ENCODE measurements at regions not wholly inside any gene's neighbourhood (a gene's known extent, or its start where the extent isn't known, plus 50 kb on each side); places are given as distances from the start of the nearest gene placed in this dataset.

DNA sequence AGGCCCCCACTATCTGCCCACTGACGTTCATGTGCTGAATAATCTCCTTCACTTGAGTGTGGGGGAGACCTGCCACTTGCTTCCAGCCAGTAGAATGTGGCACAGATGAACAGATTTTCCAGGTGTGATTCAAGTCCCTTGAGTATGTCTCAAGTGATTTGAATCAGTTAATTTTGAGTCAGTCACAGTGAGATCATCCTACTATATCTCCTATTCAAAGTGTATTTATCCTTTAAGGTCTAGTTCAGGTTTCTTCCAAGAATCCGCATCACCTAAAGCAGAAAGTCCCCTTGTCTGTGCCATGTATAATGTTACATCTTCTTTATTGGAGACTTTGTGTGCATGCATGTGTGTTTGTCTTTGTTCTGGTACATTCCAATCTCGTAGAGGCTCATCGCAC lies 208.3 kb upstream of the DAB2 start (continued):
- TF ChIP-seq, protein P1, sequence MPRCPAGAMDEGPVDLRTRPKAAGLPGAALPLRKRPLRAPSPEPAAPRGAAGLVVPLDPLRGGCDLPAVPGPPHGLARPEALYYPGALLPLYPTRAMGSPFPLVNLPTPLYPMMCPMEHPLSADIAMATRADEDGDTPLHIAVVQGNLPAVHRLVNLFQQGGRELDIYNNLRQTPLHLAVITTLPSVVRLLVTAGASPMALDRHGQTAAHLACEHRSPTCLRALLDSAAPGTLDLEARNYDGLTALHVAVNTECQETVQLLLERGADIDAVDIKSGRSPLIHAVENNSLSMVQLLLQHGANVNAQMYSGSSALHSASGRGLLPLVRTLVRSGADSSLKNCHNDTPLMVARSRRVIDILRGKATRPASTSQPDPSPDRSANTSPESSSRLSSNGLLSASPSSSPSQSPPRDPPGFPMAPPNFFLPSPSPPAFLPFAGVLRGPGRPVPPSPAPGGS (IDR thresholded peaks at IDR 0.05): no peak
- TF ChIP-seq, protein P2, sequence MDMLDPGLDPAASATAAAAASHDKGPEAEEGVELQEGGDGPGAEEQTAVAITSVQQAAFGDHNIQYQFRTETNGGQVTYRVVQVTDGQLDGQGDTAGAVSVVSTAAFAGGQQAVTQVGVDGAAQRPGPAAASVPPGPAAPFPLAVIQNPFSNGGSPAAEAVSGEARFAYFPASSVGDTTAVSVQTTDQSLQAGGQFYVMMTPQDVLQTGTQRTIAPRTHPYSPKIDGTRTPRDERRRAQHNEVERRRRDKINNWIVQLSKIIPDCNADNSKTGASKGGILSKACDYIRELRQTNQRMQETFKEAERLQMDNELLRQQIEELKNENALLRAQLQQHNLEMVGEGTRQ (IDR thresholded peaks at IDR 0.05): no peak
- no peak for TF ChIP-seq FOSL2 (IDR thresholded peaks at IDR 0.05)
- no peak for TF ChIP-seq FOSL2 (CRISPR knock-in tag; IDR thresholded peaks at IDR 0.05)

DNA sequence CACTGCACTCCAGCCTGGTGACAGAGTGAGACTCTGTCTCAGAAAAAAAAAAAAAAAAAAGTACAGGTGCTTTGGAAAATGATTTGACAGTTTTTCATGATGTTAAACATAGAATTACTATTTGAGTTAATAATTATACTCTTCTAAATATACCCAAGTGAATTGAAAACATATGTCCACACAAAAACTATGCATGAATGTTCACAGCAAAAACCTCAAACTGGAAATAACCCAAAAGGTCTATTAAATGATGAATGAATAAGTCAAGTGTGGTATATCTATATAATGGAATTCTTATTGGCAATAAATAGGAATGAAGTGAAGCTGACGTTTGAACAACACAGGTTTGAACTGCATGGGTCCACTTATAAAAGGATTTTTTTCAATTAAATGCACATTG lies 207.2 kb upstream of the DAB2 start:
- Histone ChIP-seq H3K4me1 (no peaks in the 10 kb centered on the region), H3K27ac (no peak overlapping the region), H3K4me3 (no peak overlapping the region), H3K9me3 (no peaks in the 10 kb centered on the region), H3K4me2 (no peak overlapping the region)
- FAIRE-seq (no peak), ATAC-seq (no peak), DNase-seq (ENCODE audit: low read depth in 1 of 2, low spot score in 1 of 2) (no peak)
- ChIA-PET CTCF (no interaction called here), POLR2A (no interaction called here)
- no peak for TF ChIP-seq CBX8 (IDR thresholded peaks at IDR 0.05)
- TF ChIP-seq NPAS2 (CRISPR knock-in tag; IDR thresholded peaks at IDR 0.05; ENCODE audit: borderline replicate concordance): no peak
- TF ChIP-seq GATA3 (IDR thresholded peaks at IDR 0.05; ENCODE audit: borderline replicate concordance): no peak
- no peak for TF ChIP-seq RNF2 (IDR thresholded peaks at IDR 0.05; ENCODE audit: borderline replicate concordance, low read depth)
- TF ChIP-seq EHMT2 (IDR thresholded peaks at IDR 0.05; ENCODE audit: low read depth): no peak
- no peak for TF ChIP-seq SREBF2 (IDR thresholded peaks at IDR 0.05)
- no peak for TF ChIP-seq POLR2A (IDR thresholded peaks at IDR 0.05; ENCODE audit: low read length)
- no peak for TF ChIP-seq ZSCAN20 (CRISPR knock-in tag; IDR thresholded peaks at IDR 0.05)
- TF ChIP-seq KDM1A (IDR thresholded peaks at IDR 0.05; ENCODE audit: low read depth): no peak
- TF ChIP-seq MYC (IDR thresholded peaks at IDR 0.05; ENCODE audit: borderline replicate concordance, low read length): no peak
- no peak for TF ChIP-seq ZNF302 (CRISPR knock-in tag; IDR thresholded peaks at IDR 0.05)
- no peak for TF ChIP-seq KDM5A (IDR thresholded peaks at IDR 0.05)
- no peak for TF ChIP-seq CBX2 (IDR thresholded peaks at IDR 0.05; ENCODE audit: borderline replicate concordance, low read depth)
- no peak for TF ChIP-seq MAFK (IDR thresholded peaks at IDR 0.05; ENCODE audit: partially characterized antibody)
- no peak for TF ChIP-seq TFCP2L1 (CRISPR knock-in tag; IDR thresholded peaks at IDR 0.05)
- WGBS (ENCODE audit: missing lambda C conversion rate): 79% methylated on average over 1 of the region's 1 CpG

DNA sequence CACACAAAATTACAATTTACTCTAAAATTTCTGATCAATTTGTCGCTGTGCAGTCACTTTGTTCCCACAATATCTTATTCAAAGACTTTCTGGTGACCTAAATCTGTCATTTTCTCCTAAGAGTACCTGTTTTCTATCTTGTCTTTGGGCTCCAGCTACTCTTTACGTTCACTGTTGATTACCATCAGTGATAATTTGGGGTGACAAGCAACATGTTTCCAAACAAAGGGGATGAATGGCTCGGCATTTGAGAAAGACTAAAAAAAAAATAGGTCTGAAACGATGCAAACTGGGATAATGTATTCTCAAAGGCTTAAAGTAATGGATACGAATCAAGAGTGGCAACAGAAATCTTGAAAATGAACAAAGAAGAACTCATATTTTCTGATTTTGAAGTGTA lies 205.2 kb upstream of the DAB2 start:
- TF ChIP-seq MAFK (IDR thresholded peaks at IDR 0.05; ENCODE audit: partially characterized antibody) (no peak), EP300 (IDR thresholded peaks at IDR 0.05) (no peak), JUNB (IDR thresholded peaks at IDR 0.05) (no peak), BHLHE40 (IDR thresholded peaks at IDR 0.05; ENCODE audit: low read depth, low read length) (no peak), EHF (CRISPR knock-in tag; IDR thresholded peaks at IDR 0.05) (no peak)
- TF ChIP-seq, protein P3, sequence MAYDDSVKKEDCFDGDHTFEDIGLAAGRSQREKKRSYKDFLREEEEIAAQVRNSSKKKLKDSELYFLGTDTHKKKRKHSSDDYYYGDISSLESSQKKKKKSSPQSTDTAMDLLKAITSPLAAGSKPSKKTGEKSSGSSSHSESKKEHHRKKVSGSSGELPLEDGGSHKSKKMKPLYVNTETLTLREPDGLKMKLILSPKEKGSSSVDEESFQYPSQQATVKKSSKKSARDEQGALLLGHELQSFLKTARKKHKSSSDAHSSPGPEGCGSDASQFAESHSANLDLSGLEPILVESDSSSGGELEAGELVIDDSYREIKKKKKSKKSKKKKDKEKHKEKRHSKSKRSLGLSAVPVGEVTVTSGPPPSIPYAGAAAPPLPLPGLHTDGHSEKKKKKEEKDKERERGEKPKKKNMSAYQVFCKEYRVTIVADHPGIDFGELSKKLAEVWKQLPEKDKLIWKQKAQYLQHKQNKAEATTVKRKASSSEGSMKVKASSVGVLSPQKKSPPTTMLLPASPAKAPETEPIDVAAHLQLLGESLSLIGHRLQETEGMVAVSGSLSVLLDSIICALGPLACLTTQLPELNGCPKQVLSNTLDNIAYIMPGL (CRISPR knock-in tag; IDR thresholded peaks at IDR 0.05; ENCODE audit: borderline replicate concordance): no peak
- TF ChIP-seq, protein P4, sequence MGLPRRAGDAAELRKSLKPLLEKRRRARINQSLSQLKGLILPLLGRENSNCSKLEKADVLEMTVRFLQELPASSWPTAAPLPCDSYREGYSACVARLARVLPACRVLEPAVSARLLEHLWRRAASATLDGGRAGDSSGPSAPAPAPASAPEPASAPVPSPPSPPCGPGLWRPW (IDR thresholded peaks at IDR 0.05): no peak
- no peaks in the 10 kb centered on the region for H3K9me3 ChIP-seq
- FAIRE-seq: no peak
- no peak overlapping the region for H3K4me2 ChIP-seq
- POLR2A ChIA-PET: no interaction called here
- no peak for DNase-seq (ENCODE audit: low read depth in 1 of 2, low spot score in 1 of 2)
- no peak for ATAC-seq
- CTCF ChIA-PET: no interaction called here
- peaks cover 6% of the 10 kb centered on the region; the same call in 2 of the 3 replicates for H3K4me1 ChIP-seq
- no peak overlapping the region for H3K4me3 ChIP-seq
- WGBS (ENCODE audit: missing lambda C conversion rate): 59% methylated on average over 5 of the region's 5 CpGs
- no peak overlapping the region for H3K27ac ChIP-seq
